H9 (cell line): ENCODE measurements at regions not wholly inside any gene's neighbourhood (a gene's known extent, or its start where the extent isn't known, plus 50 kb on each side); places are given as distances from the start of the nearest gene placed in this dataset.

Experiments used
- DNase-seq: peaks from one replicate; pipeline ENCODE4 v3.0.0-alpha.2; 2017
- H2AFZ ChIP-seq: one replicate; pipeline ENCODE4 v1.6.1; 2013; ENCODE audit warnings: mild to moderate bottlenecking, low read length, control low read depth, moderate library complexity
- H2AK5ac ChIP-seq: 2 replicates; pipeline ENCODE4 v1.6.1; 2013; ENCODE audit warnings: low read length, control low read depth, mixed read lengths; ENCODE audit not compliant: insufficient read length
- H2BK120ac ChIP-seq: one replicate; pipeline ENCODE4 v1.6.1; 2013; ENCODE audit warnings: low read depth, mild to moderate bottlenecking, low read length, control low read depth, inconsistent platforms; ENCODE audit not compliant: poor library complexity, severe bottlenecking
- H2BK12ac ChIP-seq: 2 replicates; pipeline ENCODE4 v1.6.1; 2013; ENCODE audit warnings: low read length, control low read depth, mixed read lengths, low read depth; ENCODE audit not compliant: insufficient read length
- H2BK15ac ChIP-seq: 2 replicates; pipeline ENCODE4 v1.6.1; 2013; ENCODE audit warnings: low read depth, low read length, control low read depth
- H2BK20ac ChIP-seq: one replicate; pipeline ENCODE4 v1.6.1; 2013; ENCODE audit warnings: low read depth, mild to moderate bottlenecking, low read length, control low read depth, inconsistent platforms; ENCODE audit not compliant: poor library complexity, severe bottlenecking
- H2BK5ac ChIP-seq: 2 replicates; pipeline ENCODE4 v1.6.1; 2013; ENCODE audit warnings: low read length, control low read depth, mixed read lengths; ENCODE audit not compliant: insufficient read length
- H3K14ac ChIP-seq: 2 replicates; pipeline ENCODE4 v1.6.1; 2013; ENCODE audit warnings: low read length, control low read depth; ENCODE audit not compliant: insufficient read depth
- H3K18ac ChIP-seq: 2 replicates; pipeline ENCODE4 v1.6.1; 2013; ENCODE audit warnings: low read depth, mild to moderate bottlenecking, mixed read lengths, low read length, control low read depth; ENCODE audit not compliant: insufficient read length
- H3K23ac ChIP-seq: 2 replicates; pipeline ENCODE4 v1.6.1; 2013; ENCODE audit warnings: low read length, control low read depth, mixed read lengths, low read depth; ENCODE audit not compliant: insufficient read length
- H3K23me2 ChIP-seq: 2 replicates; pipeline ENCODE4 v1.6.1; 2013; ENCODE audit warnings: low read depth, mild to moderate bottlenecking, mixed read lengths, low read length, control low read depth; ENCODE audit not compliant: insufficient read length, poor library complexity, severe bottlenecking
- H3K27ac ChIP-seq: 2 replicates; pipeline ENCODE4 v1.5.1; 2013; ENCODE audit warnings: low read length, control low read depth, mixed read lengths, low read depth; ENCODE audit not compliant: insufficient read length
- H3K27me3 ChIP-seq: 2 replicates; pipeline ENCODE4 v1.6.1; 2013; ENCODE audit warnings: low read length, control low read depth, inconsistent platforms; ENCODE audit not compliant: insufficient read depth
- H3K4ac ChIP-seq: 2 replicates; pipeline ENCODE4 v1.6.1; 2013; ENCODE audit warnings: low read depth, mild to moderate bottlenecking, control low read depth, inconsistent platforms, low read length, moderate library complexity
- H3K4me1 ChIP-seq: 2 replicates; pipeline ENCODE4 v1.6.1; 2013; ENCODE audit warnings: low read length, control low read depth, inconsistent platforms; ENCODE audit not compliant: insufficient read depth
- H3K4me2 ChIP-seq: 2 replicates; pipeline ENCODE4 v1.6.1; 2013; ENCODE audit warnings: low read length, control low read depth, mixed read lengths; ENCODE audit not compliant: insufficient read length, insufficient read depth
- H3K56ac ChIP-seq: 2 replicates; pipeline ENCODE4 v1.6.1; 2013; ENCODE audit warnings: low read depth, mild to moderate bottlenecking, mixed read lengths, low read length, control low read depth; ENCODE audit not compliant: insufficient read length
- H3K79me1 ChIP-seq: 2 replicates; pipeline ENCODE4 v1.6.1; 2013; ENCODE audit warnings: low read depth, mild to moderate bottlenecking, moderate library complexity, low read length, control low read depth, inconsistent platforms; ENCODE audit not compliant: insufficient read depth, poor library complexity, severe bottlenecking
- H3K79me2 ChIP-seq: 2 replicates; pipeline ENCODE4 v1.6.1; 2013; ENCODE audit warnings: low read length, control low read depth, inconsistent platforms; ENCODE audit not compliant: insufficient read depth
- H3K9ac ChIP-seq: 2 replicates; pipeline ENCODE4 v1.6.1; 2013; ENCODE audit warnings: low read length, control low read depth, mixed read lengths; ENCODE audit not compliant: insufficient read length; ENCODE audit errors: extremely low read depth
- H3K9me3 ChIP-seq: one replicate; pipeline ENCODE4 v1.6.1; 2013; ENCODE audit warnings: low read depth, low read length, inconsistent platforms; ENCODE audit not compliant: control insufficient read depth
- H3T11ph ChIP-seq: one replicate; pipeline ENCODE4 v1.6.1; 2013; ENCODE audit warnings: mild to moderate bottlenecking, low read length, control low read depth, inconsistent platforms
- H4K20me1 ChIP-seq: one replicate; pipeline ENCODE4 v1.6.1; 2013; ENCODE audit not compliant: control insufficient read depth, insufficient read length, insufficient read depth
- H4K5ac ChIP-seq: 2 replicates; pipeline ENCODE4 v1.6.1; 2013; ENCODE audit warnings: low read depth, mild to moderate bottlenecking, mixed read lengths, low read length, control low read depth; ENCODE audit not compliant: insufficient read length
- H4K8ac ChIP-seq: replicated peaks from 2 replicates; pipeline ENCODE4 v1.6.1; 2013; ENCODE audit warnings: low read length, control low read depth, mixed read lengths, low read depth; ENCODE audit not compliant: insufficient read length
- H4K91ac ChIP-seq: 2 replicates; pipeline ENCODE4 v1.6.1; 2013; ENCODE audit warnings: low read depth, mild to moderate bottlenecking, moderate library complexity, mixed read lengths, low read length, control low read depth; ENCODE audit not compliant: insufficient read length
- H3K27ac Mint-ChIP-seq, 3 experiments: 2 replicates in 2 of 3; 3 replicates in 1 of 3; pipeline ENCODE4 v1.8.0; 2020 to 2021; ENCODE audit warnings: mixed read lengths in 3 of 3, mild to moderate bottlenecking in 1 of 3, moderate library complexity in 1 of 3
- H3K27me3 Mint-ChIP-seq: 2 replicates; pipeline ENCODE4 v1.8.0; 2021; ENCODE audit warnings: low read depth, mild to moderate bottlenecking, moderate library complexity, mixed read lengths
- H3K36me3 Mint-ChIP-seq, 3 experiments: 2 replicates in 2 of 3; 3 replicates in 1 of 3; pipeline ENCODE4 v1.8.0; 2020 to 2021; ENCODE audit warnings: low read depth in 3 of 3, mixed read lengths in 3 of 3; ENCODE audit not compliant: insufficient read depth in 1 of 3
- H3K4me1 Mint-ChIP-seq, 2 experiments: 2 replicates each; pipeline ENCODE4 v1.8.0; 2020; ENCODE audit warnings: mixed read lengths in 2 of 2
- H3K4me3 Mint-ChIP-seq, 2 experiments: 2 replicates in 1 of 2; 3 replicates in 1 of 2; pipeline ENCODE4 v1.8.0; 2020 to 2021; ENCODE audit warnings: mild to moderate bottlenecking in 2 of 2, mixed read lengths in 2 of 2, moderate library complexity in 1 of 2
- H3K9me3 Mint-ChIP-seq, 2 experiments: 2 replicates in 1 of 2; 3 replicates in 1 of 2; pipeline ENCODE4 v1.8.0; 2020; ENCODE audit warnings: mild to moderate bottlenecking in 2 of 2, mixed read lengths in 2 of 2, moderate library complexity in 1 of 2
- WGBS: extraction: QIAGEN DNeasy Blood & Tissue Kit; methylation state at CpG from one replicate; pipeline ENCODE4 v1.1.7; 2013; ENCODE audit warnings: missing lambda C conversion rate, low lambda C conversion rate, mixed read lengths; ENCODE audit not compliant: insufficient read length; ENCODE audit errors: extremely low coverage; 5-methylcytosine and 5-hydroxymethylcytosine counted together
- TF ChIP-seq, protein P1 (sequence below): fragments of 200-600 bp; sonication (generic); conservative IDR thresholded peaks from 3 replicates; pipeline ENCODE4 v1.8.0; 2021; ENCODE audit warnings: antibody characterized with exemption, mild to moderate bottlenecking

DNA sequence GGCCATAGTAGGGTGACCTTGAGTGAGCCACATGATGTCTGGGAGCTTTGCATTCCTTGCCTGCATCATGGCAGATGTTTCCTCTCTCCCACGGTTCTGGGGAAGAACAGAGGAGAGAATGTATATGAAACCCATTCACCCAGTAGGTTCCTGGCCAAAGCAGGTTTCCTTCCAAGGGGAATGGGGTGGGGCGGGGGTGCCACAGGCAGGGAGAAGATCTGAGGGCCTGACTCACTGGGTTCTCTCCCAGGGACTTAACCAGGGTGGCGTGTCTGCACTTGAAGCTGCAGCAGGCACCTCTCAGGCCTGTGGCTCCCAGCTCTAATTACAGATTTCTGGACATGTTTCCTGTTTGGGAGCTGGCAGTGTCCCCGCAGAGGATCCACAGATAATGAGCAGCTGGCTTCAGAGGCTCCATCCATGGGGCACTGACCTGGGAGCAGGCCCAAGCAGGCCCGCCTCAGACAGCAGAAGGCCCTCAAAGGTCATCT, 50.2 kb upstream of the ZMIZ1 start:
- no peaks in the 10 kb centered on the region for H3K9me3 ChIP-seq
- H4K20me1 ChIP-seq = no peaks in the 10 kb centered on the region
- Mint-ChIP-seq H3K27ac (no peak overlapping the region), H3K4me3 (no peak overlapping the region), H3K9me3 (no peaks in the 10 kb centered on the region), H3K4me1 (peaks cover 6 to 9% of the 10 kb centered on the region in 2 experiments), H3K27me3 (peaks cover 9% of the 10 kb centered on the region), H3K36me3 (no peaks in the 10 kb centered on the region; a peak in 1 of 7 replicates)
- no peak overlapping the region for H2AFZ ChIP-seq
- no peak overlapping the region for H4K5ac ChIP-seq
- H3K23me2 ChIP-seq = no peaks in the 10 kb centered on the region
- H2AK5ac ChIP-seq = no peak overlapping the region
- no peak overlapping the region for H2BK20ac ChIP-seq
- no peak overlapping the region for H2BK120ac ChIP-seq
- no peak overlapping the region for H3K9ac ChIP-seq
- no peak overlapping the region for H3T11ph ChIP-seq
- no peak overlapping the region for H3K4ac ChIP-seq
- H3K27me3 ChIP-seq = no peaks in the 10 kb centered on the region
- TF ChIP-seq, protein P1, sequence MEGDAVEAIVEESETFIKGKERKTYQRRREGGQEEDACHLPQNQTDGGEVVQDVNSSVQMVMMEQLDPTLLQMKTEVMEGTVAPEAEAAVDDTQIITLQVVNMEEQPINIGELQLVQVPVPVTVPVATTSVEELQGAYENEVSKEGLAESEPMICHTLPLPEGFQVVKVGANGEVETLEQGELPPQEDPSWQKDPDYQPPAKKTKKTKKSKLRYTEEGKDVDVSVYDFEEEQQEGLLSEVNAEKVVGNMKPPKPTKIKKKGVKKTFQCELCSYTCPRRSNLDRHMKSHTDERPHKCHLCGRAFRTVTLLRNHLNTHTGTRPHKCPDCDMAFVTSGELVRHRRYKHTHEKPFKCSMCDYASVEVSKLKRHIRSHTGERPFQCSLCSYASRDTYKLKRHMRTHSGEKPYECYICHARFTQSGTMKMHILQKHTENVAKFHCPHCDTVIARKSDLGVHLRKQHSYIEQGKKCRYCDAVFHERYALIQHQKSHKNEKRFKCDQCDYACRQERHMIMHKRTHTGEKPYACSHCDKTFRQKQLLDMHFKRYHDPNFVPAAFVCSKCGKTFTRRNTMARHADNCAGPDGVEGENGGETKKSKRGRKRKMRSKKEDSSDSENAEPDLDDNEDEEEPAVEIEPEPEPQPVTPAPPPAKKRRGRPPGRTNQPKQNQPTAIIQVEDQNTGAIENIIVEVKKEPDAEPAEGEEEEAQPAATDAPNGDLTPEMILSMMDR = no peak
- H3K4me2 ChIP-seq = no peak overlapping the region
- no peak overlapping the region for H3K27ac ChIP-seq
- H3K23ac ChIP-seq = no peak overlapping the region
- no peaks in the 10 kb centered on the region for H3K79me1 ChIP-seq
- no peaks in the 10 kb centered on the region for H3K4me1 ChIP-seq
- no CpG with 5 or more reads among the region's 5 CpGs for WGBS
- H2BK5ac ChIP-seq = no peak overlapping the region
- H3K79me2 ChIP-seq = no peaks in the 10 kb centered on the region
- no peak overlapping the region for H4K8ac ChIP-seq
- no peak overlapping the region for H2BK15ac ChIP-seq
- H4K91ac ChIP-seq = no peak overlapping the region
- H2BK12ac ChIP-seq = no peak overlapping the region
- no peak for DNase-seq
- H3K18ac ChIP-seq = no peak overlapping the region
- H3K14ac ChIP-seq = 0 out of 2 replicates have a peak overlapping the region, but pooled peaks have one; percentile 51
- H3K56ac ChIP-seq = no peak overlapping the region
